Posterior cingulate gyrus (tissue), 11 donors: ENCODE measurements at regions not wholly inside any gene's neighbourhood (a gene's known extent, or its start where the extent isn't known, plus 50 kb on each side); places are given as distances from the start of the nearest gene placed in this dataset.
"Not testable (repeated sequence)": the region's sequence is repeated elsewhere in the genome, so short reads cannot be mapped to it uniquely, and the experiment has no call there.

Experiments
- DNase-seq, 10 donors: peaks; one replicate each; pipeline versions ENCODE4 v3.0.0 to v3.0.0-alpha.2; 2020 to 2021; ENCODE audit warnings: mixed read lengths in 3 of 10
- intact Hi-C: fragments of 100-400 bp; cut with DNase I; formaldehyde crosslinking; loops from one replicate; pipeline ENCODE4 v1.15.1; 2023

DNA sequence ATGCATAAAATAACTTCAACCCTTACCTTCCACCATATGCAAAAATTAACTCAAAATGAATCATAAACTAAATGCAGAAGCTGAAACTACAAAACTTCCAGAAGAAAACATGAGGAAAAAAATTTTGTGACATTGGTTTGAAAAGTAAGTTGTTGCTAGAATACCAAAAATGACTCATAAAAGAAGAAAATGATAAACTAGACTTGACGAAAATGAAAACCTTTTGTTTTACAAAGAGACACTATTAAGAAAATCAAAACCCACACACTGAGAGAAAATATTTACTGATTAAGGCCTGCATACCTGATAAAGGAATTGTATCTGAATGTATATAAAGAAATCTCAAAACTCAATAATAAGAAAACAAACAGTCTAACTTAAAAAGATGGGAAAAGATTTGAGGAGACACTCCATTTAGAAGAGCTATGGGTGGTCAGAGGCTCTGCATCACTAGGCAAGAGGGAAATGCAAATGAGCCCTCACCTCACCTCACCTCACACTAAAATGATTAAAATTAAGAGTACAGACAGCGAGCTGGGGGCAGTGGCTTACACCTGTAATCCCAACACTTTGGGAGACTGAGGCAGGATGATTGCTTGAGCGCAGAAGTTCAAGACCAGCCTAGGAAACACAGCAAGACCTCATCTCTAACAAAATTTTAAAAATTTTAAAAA lies 97.6 kb upstream of the CST7 start:
- no peak for DNase-seq
- intact Hi-C loops = no loop called here

- no peak for DNase-seq
- intact Hi-C loops = no loop called here
Observed at GRCh38 chr20:24853916-24854315, 95.2 kb upstream of the CST7 start.

DNA sequence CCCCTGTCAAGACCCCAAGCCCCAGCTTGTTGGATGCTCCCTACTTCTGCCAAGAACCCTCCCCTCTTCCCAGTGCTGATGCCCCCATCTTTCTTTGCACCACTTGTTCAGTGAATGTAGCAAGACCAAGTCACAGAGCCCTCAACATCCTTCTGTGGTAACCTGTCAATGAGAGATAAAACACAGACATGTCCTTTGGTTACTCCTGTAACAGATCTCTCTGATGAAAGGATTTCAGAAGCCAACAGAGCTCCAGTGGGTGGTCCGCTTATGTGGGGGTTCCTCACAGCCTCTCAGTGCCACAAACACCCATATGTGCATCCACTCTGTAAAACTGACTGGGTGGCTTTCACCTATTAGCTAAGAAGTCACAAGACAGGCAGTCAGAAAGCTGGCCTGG lies 93.2 kb upstream of the CST7 start:
- intact Hi-C loops = no loop called here
- DNase-seq = no peak

- intact Hi-C loops, DNase-seq: not testable (repeated sequence)
Observed at GRCh38 chr20:24858500-24858899, 90.6 kb upstream of the CST7 start.

- intact Hi-C loops = no loop called here
- no peak for DNase-seq
Observed at GRCh38 chr20:24859539-24859938, 89.5 kb upstream of the CST7 start.

DNA sequence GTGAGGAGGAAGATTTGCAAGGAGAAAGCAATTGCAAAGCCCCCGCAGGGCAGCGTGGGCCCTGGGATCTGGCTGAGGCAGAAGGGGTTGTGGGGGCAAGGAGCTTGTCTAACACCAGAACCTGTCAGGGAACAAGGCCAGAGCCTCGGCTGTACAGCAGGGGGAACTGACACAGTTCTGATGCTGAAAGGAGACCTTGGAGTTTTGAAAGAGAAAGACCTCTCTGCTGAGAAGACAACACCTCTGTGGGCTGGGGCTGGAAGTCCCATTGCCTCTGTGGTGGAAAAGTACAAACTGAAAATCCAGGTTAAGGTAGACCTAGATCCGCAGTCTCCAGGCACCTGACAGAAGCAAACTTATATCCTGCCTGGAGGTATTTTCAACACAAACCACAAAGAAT lies 86.9 kb upstream of the CST7 start:
- intact Hi-C loops = no loop called here
- no peak for DNase-seq

GRCh38 chr20:24862606-24863005 lies 86.5 kb upstream of the CST7 start:
- intact Hi-C loops = no loop called here

DNA sequence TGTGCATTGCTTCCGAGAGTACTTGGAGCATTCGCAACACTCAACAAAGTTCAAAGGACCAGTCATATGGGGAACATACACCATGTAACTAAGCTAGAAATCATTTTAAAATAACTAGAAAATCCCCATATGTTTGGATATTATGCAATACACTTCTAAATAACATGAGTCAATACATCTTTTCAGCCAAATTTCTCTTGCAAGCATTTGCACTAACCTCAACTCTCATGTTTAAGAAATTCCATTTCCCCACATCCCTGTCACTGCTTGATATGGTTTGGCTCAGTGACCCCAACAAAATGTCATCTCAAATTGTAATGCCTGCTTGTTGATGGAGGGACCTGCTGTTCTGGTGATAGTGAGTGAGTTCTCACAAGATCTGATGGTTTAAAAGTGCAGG lies 85.7 kb upstream of the CST7 start:
- intact Hi-C loops = no loop called here
- no peak for DNase-seq

More at GRCh38 chr20:24862606-24863005, 86.5 kb upstream of the CST7 start:
- DNase-seq = no peak

DNA sequence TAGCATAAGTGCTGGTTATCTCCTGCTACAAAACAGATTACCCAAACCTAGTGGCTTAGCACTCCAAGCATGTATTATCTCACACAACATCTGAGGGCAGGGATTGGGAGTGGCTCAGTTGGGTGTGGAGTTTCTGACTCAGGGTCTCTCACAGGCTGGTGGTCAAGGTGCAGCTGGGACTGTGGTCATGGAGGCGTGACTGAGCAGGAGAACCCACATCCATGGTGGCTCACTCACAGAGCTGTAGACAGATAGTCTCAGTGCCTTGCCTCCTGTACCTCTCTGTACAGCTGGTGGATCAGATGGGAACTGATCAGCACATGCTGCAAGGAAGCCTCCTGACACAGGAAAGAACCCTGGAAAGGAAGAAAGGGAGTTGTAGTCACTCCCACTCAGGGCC lies 83.1 kb upstream of the CST7 start:
- intact Hi-C loops = no loop called here
- DNase-seq = peak in 1 of 10 donors; percentile 70

DNA sequence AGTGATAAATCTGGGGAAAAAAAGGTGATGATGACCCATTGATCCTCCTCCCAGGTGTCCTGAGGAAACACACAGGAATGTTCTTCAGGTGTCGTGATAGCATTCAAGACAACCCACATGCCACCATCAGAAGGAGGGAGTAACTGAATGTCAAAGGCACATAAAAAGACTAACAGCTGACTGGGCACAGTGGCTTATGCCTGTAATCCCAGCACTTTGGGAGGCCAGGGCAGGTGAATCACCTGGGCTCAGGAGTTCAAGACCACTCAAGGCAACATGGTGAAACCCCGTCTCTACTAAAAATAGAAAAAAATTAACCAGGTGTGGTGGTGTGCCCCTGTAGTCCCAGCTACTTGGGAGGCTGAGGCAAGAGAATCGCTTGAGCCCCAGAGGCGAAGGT lies 82.3 kb upstream of the CST7 start:
- no peak for DNase-seq
- intact Hi-C loops = no loop called here

- intact Hi-C loops = no loop called here
- DNase-seq = no peak
Observed at GRCh38 chr20:24867556-24867955, 81.5 kb upstream of the CST7 start.

- DNase-seq = peak in 1 of 10 donors; percentile 55
- intact Hi-C loops = no loop called here
Observed at GRCh38 chr20:24868396-24868927, 80.6 kb upstream of the CST7 start.

- intact Hi-C loops = no loop called here
- peak in 1 of 10 donors; percentile 56 for DNase-seq
Observed at GRCh38 chr20:24868959-24869358, 80.1 kb upstream of the CST7 start.

- intact Hi-C loops = no loop called here
- DNase-seq = no peak
Observed at GRCh38 chr20:24870057-24870456, 79.0 kb upstream of the CST7 start.

GRCh38 chr20:24870881-24871280 lies 78.2 kb upstream of the CST7 start:
- intact Hi-C loops = no loop called here
- peak in 1 of 10 donors; percentile 82 for DNase-seq

DNA sequence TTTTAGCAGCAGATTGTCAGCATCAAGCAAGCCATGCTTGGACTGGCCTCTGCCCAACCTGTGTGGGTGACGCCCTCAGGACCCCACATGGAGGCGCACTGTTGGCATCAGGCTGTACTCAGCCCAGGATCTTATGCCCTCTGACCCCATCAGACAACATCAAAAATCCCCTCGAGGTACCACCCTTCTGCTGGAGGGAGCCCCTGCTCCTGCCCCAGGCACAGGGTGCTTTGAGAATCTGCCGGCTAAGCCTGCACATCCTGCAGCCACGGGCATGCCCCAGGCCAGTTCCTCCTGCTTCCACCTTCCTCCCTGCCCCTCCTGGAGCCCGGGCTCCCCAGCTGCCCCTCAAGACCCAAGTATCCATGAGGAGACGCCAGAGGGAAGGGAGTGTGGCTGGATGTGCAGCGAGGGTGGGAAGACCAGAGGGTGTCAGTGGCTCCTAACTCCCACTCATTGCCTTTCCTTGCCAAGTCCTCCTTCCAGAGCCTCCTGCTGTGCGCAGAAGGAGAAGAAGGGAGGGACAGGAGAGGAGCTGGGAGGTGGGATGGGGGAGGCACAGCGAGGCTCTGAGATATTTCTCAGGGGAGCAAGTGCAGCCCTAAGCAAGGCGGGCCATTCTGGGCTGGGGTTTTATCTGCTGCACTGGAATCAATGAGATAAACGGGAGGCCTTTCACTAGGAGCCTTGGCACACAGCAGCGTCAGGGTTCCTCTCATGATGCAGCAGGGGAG lies 77.4 kb upstream of the CST7 start:
- intact Hi-C loops = no loop called here
- peak in 4 of 10 donors; percentile 28 to 87 (median 59) for DNase-seq

GRCh38 chr20:24872291-24873024 lies 76.6 kb upstream of the CST7 start:
- intact Hi-C loops = no loop called here

DNA sequence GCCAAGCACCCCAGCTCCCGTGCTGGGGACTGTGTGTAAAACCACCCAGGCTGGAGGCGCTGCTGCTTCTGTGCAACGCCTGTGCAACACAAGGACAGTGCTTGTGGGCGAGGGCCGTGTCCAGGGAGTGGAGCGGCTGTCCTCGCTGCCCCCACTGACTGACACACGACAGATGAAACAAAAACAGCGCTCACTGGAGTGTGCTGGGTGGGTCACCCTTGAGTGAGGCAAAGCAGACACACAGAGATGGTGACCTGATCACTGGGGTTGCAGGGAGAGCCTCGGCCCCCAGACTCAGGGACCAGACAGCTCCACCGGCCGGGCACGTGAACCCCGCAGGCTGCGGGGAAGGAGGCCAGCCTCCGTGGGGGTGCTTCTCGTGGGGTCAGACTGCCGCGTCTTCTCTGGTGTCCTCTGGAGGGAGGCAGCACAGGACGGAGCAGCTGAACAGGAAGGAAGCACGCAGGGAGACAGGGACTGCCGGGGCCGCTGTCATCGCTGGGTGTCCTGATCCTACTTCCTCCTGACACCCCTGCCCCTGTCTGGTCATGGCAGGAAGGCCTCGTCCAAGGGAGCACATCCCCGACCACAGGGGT lies 75.9 kb upstream of the CST7 start:
- intact Hi-C loops = no loop called here
- peak in 3 of 10 donors; percentile 26 to 83 (median 30) for DNase-seq

More at GRCh38 chr20:24872291-24873024, 76.6 kb upstream of the CST7 start:
- DNase-seq = peak in 1 of 10 donors; percentile 73

GRCh38 chr20:24875078-24875477 lies 74.0 kb upstream of the CST7 start:
- intact Hi-C loops = no loop called here
- DNase-seq = peak in 1 of 10 donors; percentile 61

- intact Hi-C loops = no loop called here
- no peak for DNase-seq
Observed at GRCh38 chr20:24877652-24878051, 71.4 kb upstream of the CST7 start.

DNA sequence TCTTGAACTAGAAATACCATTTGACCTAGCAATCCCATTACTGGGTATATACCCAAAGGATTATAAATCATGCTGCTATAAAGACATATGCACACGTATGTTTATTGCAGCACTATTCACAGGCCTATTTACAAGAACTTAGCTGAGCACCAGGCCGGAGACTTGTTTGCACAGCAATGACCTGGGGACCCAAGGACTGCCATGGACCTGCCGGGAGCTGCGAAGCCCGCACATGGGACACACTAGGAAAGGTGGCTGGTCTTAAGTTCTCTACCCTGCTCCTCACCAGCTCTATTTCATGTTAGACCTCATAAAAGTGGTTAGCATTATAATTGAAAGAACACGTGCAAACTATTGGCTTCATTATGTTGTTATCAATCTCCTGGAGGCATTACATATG lies 70.4 kb upstream of the CST7 start:
- no peak for DNase-seq
- intact Hi-C loops = no loop called here
